HG02571 (cell line): ENCODE measurements at regions not wholly inside any gene's neighbourhood (a gene's known extent, or its start where the extent isn't known, plus 50 kb on each side); places are given as distances from the start of the nearest gene placed in this dataset.

Experiments used
- ATAC-seq: cut with Tn5 transposase; IDR thresholded peaks from one replicate; pipeline ENCODE4 v1.9.1; 2021; ENCODE audit warnings: mild to moderate bottlenecking, moderate library complexity; ENCODE audit not compliant: unreplicated experiment

DNA sequence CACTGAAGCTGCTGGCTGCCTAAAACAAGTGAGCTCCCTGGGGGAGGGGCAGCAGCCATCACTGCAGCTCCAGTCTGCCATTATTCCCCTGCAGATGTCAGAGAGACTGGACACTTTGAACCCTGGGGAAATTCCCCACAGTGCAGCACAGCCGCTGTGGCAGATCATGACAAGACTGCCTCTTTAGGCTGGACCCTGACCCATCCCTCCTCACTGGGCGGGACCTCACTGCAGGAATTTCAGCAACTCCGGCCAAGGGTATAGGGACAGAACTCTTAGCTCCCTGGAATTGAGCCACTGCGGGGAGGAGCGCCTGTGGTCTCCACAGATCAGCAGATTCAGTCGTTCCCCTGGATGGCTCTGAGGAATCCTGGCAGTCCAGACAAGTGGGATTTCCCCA lies 964.6 kb downstream of the BRINP3 start:
- ATAC-seq = no peak

DNA sequence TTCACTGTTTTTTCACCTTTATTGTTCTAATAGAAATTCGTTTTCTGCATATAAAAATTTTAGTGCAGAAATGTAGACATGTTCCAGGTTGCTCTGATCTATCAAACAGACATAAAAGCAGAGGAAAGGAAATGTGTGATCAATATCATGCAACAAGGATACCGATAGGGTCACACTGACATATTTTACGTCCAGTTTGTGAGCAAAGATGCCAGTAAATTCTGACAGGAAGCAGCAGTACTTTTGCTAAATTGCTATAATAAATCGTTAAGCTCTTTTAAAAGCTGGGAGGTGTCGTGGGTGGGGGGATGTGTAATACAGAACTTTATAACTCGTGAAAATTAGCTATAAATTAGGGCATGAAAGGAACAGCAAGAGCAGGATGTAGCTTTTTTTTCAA lies 955.2 kb downstream of the BRINP3 start:
- ATAC-seq = no peak

DNA sequence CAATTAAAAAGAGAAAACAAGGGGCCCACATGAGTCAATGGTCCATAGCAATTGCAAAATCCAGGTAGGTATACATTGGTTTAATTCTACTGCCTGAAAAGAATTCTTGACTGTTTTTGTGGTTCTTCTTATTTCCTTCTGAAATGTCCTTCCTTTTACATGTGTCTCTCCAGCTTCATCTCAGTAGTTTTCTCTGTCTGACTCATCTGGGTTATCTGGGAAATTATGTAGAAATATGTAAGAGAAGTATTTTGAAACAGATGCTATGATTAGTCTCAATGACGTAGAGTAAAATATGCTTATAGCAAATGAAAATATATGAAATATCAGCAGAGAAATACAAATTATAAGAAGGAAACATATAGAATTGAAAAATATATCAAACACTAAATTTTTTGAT lies 953.2 kb downstream of the BRINP3 start:
- ATAC-seq = no peak

DNA sequence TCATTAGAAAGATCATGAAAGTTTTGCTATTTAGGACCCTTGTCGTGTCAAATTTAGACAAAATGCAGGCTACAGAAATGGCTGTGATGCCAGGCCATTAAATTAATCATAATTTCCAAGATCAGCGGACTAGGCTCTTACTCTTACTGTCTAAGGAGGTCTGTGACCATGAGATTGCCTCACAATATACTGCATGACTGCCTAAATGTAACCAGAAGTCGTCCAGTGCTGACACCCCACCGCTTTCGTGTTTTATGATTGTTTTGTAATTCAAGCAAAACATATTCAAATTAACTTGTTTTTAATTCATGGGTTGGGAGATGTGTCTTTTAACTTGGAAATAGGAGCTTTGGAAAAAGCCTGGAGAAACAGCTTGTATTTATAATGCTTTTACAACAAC lies 947.5 kb downstream of the BRINP3 start:
- ATAC-seq = no peak

DNA sequence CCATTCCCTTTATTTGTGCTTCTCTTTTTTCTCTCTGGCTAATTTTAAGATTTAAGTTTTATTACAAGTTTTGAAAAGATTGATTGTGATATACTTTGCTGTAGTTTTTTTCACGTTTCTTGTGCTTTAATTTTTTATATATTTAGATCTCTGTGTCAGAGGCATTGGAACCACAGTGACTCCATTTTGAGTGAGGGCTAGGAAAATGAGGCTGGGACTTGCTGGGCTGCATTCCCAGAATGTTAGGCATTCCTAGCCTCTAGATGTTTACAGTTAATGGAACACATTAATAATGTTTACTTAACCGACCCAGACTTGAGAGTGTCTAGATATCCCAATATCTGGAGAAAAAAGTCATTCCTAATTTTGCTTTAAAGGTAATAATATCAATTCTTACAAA lies 939.4 kb downstream of the BRINP3 start:
- ATAC-seq = no peak

DNA sequence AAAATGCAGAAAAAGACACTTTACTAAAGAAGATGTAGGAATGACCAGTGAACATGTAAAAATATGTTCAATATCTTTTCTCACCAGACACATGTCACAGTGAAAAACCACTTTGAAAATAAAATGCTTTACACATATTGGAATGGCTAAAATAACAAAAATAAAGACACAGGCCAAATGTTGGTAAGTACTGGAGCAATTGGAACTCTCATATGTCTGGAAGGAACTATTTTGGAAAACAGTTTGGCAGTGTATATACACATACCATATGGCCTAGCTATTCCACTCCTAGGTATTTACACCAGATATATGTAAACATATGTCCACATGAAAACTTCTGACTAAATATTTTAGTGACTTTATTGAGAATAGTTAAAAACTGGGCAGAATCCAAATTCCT lies 927.2 kb downstream of the BRINP3 start:
- ATAC-seq = no peak

DNA sequence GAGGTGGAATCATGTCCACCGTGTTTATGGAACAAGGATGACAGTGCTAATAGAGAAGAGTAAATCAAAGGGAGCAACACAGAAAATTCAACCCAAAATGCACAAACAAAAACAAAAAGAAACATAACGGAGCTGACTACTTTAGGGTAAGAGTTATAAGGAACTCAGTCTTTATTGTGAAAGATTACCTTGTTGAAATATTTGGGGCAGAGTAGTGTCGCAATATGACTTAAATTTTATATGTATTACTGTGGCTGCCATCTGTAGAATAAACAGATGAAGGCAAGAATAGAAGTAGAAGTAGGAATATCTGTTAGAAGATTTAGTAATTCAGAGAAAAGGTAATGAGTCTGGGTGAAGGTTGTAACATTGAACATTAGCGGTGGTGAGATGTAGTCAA lies 913.9 kb downstream of the BRINP3 start:
- ATAC-seq = no peak

DNA sequence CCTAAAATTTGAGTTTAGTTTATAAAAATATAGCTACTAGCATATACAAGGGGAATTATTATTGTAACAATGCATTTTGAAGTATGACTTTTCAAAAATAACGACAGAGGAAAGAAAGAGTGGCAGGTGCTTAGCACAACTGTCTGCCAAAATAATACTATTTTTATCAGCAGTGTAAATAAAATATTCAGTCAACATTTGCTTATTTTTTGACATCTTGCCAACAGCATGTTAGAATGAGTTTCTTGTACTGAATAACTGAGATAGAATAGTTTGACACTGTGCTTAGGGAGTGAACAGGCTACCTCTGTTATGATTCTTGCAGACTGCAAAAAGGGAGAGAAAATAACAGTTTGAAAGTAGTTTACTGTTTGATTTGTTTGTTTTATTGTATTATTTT lies 909.8 kb downstream of the BRINP3 start:
- ATAC-seq = no peak

DNA sequence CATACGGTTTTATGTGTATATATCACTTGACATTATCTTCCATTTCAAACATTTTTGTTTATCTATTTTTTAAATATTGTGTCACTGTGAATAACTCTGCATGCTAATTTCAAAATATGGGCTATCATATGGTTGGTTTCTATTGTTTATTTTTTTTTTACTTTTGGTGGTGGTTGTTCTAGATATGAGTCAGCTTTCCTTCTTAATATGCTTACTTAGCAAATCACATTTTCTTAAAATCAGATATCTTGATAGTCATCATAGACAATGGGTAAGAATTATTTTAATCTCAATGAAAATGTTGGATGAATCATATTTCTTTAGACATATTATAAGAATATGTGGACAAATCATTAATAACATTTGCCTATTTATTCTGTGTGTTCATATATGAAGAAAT lies 881.5 kb downstream of the BRINP3 start:
- ATAC-seq = no peak

DNA sequence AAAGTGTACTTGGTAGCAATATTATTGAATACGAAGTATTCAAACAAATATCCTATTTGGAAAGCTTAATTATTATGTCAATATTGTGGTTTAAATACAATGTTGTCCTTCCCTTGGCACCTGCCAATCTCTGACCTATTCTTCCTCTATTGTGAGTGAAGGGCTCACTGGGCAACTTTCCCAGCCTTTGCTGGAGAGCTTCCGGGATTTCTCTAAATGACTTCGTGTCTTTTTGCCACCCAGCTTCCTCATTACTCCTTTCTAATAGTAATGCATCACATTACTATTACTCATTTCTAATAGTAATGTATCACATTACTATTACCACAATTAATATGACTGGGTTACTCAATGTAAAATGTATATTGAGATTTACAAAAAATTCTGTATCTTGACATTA lies 880.6 kb downstream of the BRINP3 start:
- ATAC-seq = no peak

DNA sequence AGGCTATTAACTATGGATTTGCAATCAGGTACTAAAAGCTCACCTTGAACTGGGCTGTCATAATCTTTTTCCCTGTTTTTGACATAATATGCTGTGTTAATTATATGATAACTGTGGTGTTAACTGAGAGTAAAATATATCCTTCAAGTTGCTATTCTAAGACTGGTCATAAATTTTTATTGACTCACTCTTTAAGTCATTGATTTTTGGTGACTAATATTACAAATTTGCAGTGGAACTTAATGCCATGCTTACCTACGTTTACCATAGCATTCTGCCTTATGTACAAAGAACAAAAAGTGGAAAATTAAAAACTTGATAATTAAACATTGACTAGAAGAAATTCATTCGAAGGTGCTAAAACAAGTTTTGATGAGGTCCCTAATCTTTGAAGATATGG lies 872.4 kb downstream of the BRINP3 start:
- ATAC-seq = no peak

DNA sequence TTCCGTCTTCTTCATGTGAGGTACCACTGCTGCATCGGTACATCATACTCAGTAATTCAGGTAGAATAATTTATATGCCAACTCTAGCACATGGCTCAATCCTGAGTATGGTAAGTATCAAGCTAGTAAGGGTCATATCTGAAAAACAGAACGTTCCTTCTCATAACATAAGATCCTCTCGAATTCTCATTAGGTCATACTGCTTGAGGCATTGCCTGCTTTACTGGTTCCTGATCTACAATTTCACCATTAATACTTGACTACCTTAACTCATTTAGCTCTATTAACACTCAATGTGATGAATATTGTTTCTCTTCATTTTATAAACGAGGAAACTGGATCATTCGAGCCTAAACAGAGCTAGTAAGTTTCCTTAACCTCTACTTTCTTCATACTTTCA lies 871.6 kb downstream of the BRINP3 start:
- ATAC-seq = no peak

DNA sequence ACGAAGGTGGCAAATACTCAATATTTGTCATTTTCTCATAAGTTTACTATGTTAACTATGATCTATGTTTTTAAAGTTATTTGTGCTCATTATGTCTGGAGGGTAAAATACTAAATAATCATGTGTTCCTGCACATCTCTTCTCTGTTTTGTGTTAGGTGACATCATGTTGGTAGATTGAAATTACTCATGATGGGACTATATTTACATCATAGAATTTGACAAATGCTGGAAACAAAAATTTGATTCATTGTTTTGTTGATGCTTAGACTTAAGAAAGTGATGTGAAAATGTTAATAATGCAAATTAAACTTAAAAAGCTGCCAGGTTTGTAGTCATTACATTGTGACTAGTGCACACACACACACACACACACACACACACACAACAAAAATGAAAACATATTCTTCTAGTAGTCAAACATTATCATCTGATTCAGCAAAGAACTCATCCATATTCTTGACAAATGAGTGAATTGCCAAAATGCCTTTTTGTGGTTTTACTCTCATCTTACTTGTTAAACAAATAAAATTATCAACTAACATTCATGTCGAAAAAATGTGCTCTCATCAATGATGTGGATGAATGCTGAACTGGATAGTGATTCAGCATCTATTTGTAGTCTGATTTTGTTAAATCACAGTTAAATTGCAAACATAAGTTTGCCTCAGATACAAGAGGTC lies 870.7 kb downstream of the BRINP3 start:
- no peak for ATAC-seq

DNA sequence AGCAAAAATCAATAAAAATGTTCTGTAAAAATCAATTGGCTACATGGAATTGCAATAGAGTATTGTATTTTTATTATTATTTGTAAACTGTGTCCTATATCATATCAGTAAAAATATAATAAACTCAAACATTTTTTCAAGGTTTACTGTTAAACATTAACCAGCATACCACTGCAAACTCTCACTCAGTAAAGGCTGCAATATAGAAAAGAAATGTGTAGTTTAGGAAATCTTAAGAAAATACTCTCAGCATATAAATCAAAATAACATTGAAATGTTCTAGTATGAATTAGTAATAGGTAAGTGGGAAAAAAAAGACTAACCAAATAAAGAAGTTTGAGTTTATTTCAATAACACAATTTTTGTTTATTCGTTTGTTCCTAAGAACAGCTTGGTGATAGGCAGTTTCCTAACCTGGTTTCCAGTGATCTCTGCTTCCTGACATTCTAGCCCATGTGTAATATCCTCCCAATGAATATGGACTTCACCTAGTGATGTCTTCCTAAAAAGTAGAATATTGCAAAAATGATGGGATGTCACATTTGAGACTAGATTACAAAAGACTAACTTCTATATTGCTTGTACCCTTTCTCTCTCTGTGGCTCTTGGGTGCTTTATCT lies 870.1 kb downstream of the BRINP3 start:
- no peak for ATAC-seq

DNA sequence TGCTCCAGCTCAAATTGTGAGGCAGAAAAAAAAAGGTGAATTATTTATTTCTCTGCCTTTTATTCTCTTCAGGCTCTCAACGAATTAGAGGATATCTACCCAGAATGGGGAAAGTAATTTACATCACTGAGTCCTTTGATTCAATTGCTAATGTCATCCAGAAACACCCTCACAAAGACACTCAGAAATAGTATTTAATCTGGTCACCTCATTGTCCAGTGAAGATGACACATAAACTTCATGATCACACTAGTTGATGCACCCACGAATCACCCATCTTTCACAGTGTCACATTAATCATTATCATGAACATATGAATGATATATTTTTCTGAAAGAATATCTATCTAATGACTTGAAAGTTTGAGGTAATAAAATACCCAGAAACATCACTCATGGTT lies 868.5 kb downstream of the BRINP3 start:
- ATAC-seq = no peak

DNA sequence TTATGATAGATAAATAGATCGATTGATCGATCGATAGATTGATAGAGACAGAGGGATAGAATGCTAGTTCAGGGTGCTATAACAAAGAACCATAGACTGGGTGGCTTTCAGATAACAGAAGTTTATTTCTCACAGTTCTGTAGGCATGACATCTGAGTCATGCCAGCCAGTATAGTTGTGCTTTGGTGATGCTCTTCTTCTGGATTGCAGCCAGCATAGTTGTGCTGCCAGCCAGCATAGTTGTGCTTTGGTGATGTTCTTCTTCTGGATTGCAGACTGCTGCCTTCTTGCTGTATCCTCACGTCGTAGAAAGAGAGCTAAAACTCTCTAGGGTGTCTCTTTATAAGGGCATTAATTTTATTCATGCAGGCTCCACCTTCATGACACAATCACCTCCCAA lies 860.8 kb downstream of the BRINP3 start:
- ATAC-seq = no peak

DNA sequence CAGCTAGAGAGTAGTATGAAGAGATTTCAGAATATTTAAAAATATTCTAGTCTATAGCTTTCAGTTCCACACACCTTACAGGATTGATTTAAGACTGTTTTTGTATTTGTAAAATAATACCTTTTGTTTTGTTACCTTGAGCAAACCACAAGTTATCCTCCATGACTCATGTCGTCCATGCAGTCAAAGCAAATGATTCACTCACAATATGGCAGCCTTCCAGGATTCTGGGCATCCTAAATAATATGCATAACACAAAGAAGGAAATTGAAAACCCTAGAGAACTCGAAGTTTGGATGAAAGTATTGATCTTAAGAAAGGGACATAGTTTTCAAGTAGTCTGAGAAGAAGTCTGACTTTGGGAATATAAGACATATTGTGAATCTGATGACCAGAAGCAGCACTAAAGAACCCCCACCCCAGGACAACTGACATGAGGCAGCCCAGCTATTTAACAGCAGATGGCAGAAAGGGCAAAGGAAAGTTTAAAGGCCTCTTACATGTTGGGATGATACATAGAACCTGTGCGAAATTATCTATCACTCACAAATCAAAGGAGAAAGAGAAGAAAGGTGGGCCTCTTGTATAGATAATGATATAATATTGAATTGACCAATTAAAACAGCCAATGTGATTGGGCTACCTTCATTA lies 857.9 kb downstream of the BRINP3 start:
- ATAC-seq = no peak

DNA sequence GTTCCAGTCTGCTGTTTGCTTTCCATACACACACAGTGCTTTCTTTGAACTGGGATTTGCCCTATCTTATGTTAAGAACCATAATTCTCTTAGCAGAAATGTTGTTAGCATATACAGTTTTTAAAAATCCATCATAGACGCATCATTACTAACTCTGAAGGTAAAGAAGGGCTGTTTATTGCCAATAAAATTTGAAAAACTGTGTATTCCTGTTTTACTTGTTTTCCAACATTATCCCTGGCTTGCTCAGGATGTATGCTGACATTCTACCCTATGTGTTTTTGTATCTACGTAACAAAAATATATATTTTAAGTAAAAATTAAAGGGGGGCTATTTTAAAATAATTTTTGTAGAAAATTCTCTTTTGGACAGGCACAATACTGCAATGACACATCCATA lies 857.2 kb downstream of the BRINP3 start:
- ATAC-seq = no peak

DNA sequence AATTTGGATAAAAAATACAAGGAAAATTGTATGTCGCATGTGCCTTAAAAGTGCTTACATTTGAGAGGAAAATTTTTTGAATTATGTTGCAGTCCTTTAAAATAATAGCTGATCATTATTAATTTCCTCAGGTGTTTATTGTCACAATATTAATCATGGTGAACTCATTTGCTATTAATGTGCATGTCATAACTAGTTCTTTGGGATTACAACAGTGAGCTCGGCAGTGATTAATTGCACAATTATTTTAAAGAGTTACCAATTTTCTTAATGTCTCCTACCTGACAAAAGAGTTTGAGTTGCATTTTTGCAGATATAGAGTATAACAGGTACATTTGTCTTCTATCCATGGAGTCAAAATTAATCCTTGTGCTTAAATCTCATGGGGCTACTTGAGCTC lies 854.3 kb downstream of the BRINP3 start:
- no peak for ATAC-seq

DNA sequence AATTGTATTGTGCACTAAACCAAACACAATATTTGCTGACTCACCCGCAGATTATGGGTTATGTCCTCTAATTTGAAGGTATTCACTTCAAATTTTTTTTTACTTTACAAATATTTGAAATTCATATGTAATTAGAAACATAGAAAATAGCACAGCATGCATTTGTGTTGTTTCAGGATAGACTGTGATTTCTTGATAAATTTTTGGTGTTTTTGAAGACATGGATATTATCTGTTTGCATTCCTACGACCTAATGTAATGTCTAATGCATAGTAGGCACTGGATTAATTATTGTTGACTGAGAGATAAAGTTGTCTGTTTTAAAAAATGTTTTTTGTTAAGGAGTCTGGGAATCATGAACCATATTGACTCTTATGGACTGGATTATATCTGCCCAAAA lies 850.2 kb downstream of the BRINP3 start:
- ATAC-seq = no peak

DNA sequence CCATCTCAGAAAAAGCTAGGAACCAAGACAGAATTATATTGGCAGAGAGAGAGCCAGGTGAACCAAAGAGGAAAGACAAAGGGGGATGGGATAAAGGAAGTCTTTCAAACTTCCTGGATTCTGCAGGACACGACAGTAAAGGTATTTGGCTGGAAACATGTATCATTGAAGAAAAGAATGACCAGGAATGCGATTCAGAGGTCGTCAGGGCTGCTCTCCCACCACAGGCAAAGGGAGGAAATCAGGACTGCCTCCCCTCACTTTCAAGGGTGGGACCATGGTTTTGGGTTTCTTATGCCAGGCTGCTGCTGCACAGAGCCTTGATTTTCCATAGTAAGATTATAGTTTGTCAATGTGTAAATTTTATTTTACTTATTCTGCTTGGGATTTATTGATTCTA lies 848.8 kb downstream of the BRINP3 start:
- ATAC-seq = no peak

DNA sequence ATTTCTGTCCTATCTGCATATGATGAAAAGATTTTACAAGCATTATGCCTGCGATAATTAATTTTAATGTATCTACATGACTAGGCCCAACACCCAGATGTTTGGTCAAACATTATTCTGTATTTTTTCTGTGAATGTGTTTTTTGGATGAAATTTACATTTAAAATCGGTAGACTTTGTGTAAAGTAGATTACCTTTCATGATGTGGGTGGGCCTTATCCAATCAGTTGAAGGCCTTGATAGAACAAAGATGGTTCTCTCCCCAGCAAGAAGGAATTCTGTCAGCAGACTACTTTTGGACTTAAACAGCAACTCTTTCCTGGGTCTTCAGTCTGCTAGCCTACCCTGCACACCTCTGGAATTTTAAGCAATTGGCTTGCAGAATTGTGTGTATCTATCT lies 844.0 kb downstream of the BRINP3 start:
- ATAC-seq = no peak

DNA sequence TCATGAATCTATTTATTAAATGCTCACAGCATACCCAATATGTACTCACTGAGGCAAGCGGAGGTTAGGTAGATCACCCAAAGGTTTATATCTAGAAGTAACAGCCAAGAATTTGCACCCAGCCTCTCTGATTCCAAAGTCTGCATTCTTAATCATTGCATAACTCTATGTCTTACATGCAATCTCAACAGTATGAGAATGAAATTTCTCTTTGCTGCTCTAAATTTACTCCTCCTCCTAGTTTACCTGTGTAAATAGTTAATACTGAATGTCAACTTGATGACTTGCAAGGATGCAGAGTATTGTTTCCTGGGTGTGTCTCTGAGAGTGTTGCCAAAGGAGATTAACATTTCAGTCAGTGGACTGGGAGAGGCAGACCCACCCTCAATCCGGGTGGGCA lies 840.6 kb downstream of the BRINP3 start:
- no peak for ATAC-seq
